ENCODE measurements at regions not wholly inside any gene's neighbourhood (a gene's known extent, or its start where the extent isn't known, plus 50 kb on each side); places are given as distances from the start of the nearest gene placed in this dataset.
A peak's percentile ranks its signal among the peaks of the same experiment; 100 is the strongest.
"Not testable (repeated sequence)": the region's sequence is repeated elsewhere in the genome, so short reads cannot be mapped to it uniquely, and the experiment has no call there.

GRCh38 chrX:41022566-41022965 lies 62.7 kb upstream of the USP9X start:
- no peak for TF ChIP-seq CTCF (conservative IDR thresholded peaks at IDR 0.05; ENCODE audit: low read length)
- DNase-seq (ENCODE audit: low read depth) = peak; percentile 36

GRCh38 chrX:41023098-41023497 lies 62.1 kb upstream of the USP9X start:
- DNase-seq (ENCODE audit: low read depth) = no peak
- no peak for TF ChIP-seq CTCF (conservative IDR thresholded peaks at IDR 0.05; ENCODE audit: low read length)
- no peak overlapping the region for H3K4me3 ChIP-seq (ENCODE audit: low read length)

More at GRCh38 chrX:41022566-41022965, 62.7 kb upstream of the USP9X start:
- no peak overlapping the region for H3K4me3 ChIP-seq (ENCODE audit: low read length)

GRCh38 chrX:41024335-41024734 lies 60.9 kb upstream of the USP9X start:
- H3K4me3 ChIP-seq (ENCODE audit: low read length); DNase-seq (ENCODE audit: low read depth): not testable (repeated sequence)

- no peak for DNase-seq (ENCODE audit: low read depth)
- H3K4me3 ChIP-seq (ENCODE audit: low read length) = no peak overlapping the region
- TF ChIP-seq CTCF (conservative IDR thresholded peaks at IDR 0.05; ENCODE audit: low read length) = no peak
These were observed 60.5 kb upstream of the USP9X start for GRCh38 chrX:41024755-41025154.

- TF ChIP-seq CTCF (conservative IDR thresholded peaks at IDR 0.05; ENCODE audit: low read length) = no peak
- H3K4me3 ChIP-seq (ENCODE audit: low read length) = no peak overlapping the region
- DNase-seq (ENCODE audit: low read depth) = no peak
These were observed 59.1 kb upstream of the USP9X start for GRCh38 chrX:41025926-41026701.

GRCh38 chrX:41026702-41027078 lies 58.6 kb upstream of the USP9X start:
- no peak overlapping the region for H3K4me3 ChIP-seq (ENCODE audit: low read length)
- DNase-seq (ENCODE audit: low read depth) = no peak
- no peak for TF ChIP-seq CTCF (conservative IDR thresholded peaks at IDR 0.05; ENCODE audit: low read length)

- DNase-seq (ENCODE audit: low read depth) = no peak
- TF ChIP-seq CTCF (conservative IDR thresholded peaks at IDR 0.05; ENCODE audit: low read length) = no peak
These were observed 55.9 kb upstream of the USP9X start for GRCh38 chrX:41029332-41029731.

More at GRCh38 chrX:41029332-41029731, 55.9 kb upstream of the USP9X start:
- no peak overlapping the region for H3K4me3 ChIP-seq (ENCODE audit: low read length)
